Natural killer cell (primary cell): ENCODE measurements at regions not wholly inside any gene's neighbourhood (a gene's known extent, or its start where the extent isn't known, plus 50 kb on each side); places are given as distances from the start of the nearest gene placed in this dataset.

Experiments
- ATAC-seq, 3 donors: fragments of 150-1000 bp in 2 of 3; fragments of 200-7000 bp in 1 of 3; cut with Tn5 transposase; 1 replicate in 1 of 3; 2 replicates in 2 of 3; pipeline ENCODE4 v1.10.0; 2021; ENCODE audit warnings: mild to moderate bottlenecking in 2 of 3, moderate library complexity in 2 of 3
- DNase-seq, 2 donors: peaks; one replicate each; pipeline versions ENCODE4 v3.0.0 to v3.0.0-alpha.2; 2013 to 2021; ENCODE audit warnings: mixed read lengths in 1 of 2
- H3K27ac ChIP-seq: one replicate; pipeline ENCODE4 v1.5.1; 2013; ENCODE audit warnings: mild to moderate bottlenecking, low read length
- H3K27me3 ChIP-seq: one replicate; pipeline ENCODE4 v1.6.1; 2013; ENCODE audit warnings: low read length; ENCODE audit not compliant: control insufficient read depth, insufficient read depth
- H3K36me3 ChIP-seq: one replicate; pipeline ENCODE4 v1.6.1; 2013; ENCODE audit warnings: low read length; ENCODE audit not compliant: control insufficient read depth, insufficient read depth
- H3K4me1 ChIP-seq: one replicate; pipeline ENCODE4 v1.6.1; 2013; ENCODE audit warnings: low read length; ENCODE audit not compliant: control insufficient read depth, insufficient read depth
- H3K4me3 ChIP-seq: one replicate; pipeline ENCODE4 v1.5.1; 2013; ENCODE audit warnings: low read length
- H3K9me3 ChIP-seq: one replicate; pipeline ENCODE4 v1.6.1; 2013; ENCODE audit warnings: low read length; ENCODE audit not compliant: control insufficient read depth, insufficient read depth
- H3K27ac Mint-ChIP-seq, 2 donors: one replicate each; pipeline ENCODE4 v1.8.0; 2022; ENCODE audit warnings: mild to moderate bottlenecking in 2 of 2, mixed read lengths in 2 of 2, moderate library complexity in 1 of 2
- H3K27me3 Mint-ChIP-seq, 2 donors: one replicate each; pipeline ENCODE4 v1.8.0; 2022; ENCODE audit warnings: low read depth in 2 of 2, mixed read lengths in 2 of 2
- H3K36me3 Mint-ChIP-seq: one replicate; pipeline ENCODE4 v1.8.0; 2022; ENCODE audit warnings: mixed read lengths
- H3K4me1 Mint-ChIP-seq, 2 donors: one replicate each; pipeline ENCODE4 v1.8.0; 2022; ENCODE audit warnings: mixed read lengths in 2 of 2
- H3K4me3 Mint-ChIP-seq: one replicate; pipeline ENCODE4 v1.8.0; 2022; ENCODE audit warnings: mild to moderate bottlenecking, moderate library complexity, mixed read lengths
- H3K9me3 Mint-ChIP-seq, 2 donors: one replicate each; pipeline ENCODE4 v1.8.0; 2022; ENCODE audit warnings: mixed read lengths in 2 of 2
- CTCF ChIP-seq: fragments of 200-600 bp; IDR thresholded peaks from one replicate; pipeline ENCODE4 v1.8.0; 2022; ENCODE audit warnings: antibody characterized with exemption
- WGBS: methylation state at CpG from one replicate; pipeline ENCODE4 v1.1.7; 2013; ENCODE audit warnings: missing lambda C conversion rate; ENCODE audit not compliant: insufficient coverage; 5-methylcytosine and 5-hydroxymethylcytosine counted together
- intact Hi-C: fragments of 100-400 bp; cut with micrococcal nuclease; formaldehyde crosslinking; loops from one replicate; pipeline ENCODE4 v1.14.2; 2022

- no peak for TF ChIP-seq CTCF
- no peak overlapping the region for H3K27ac ChIP-seq
- Mint-ChIP-seq H3K27me3 (no peaks in the 10 kb centered on the region), H3K27ac (no peak overlapping the region), H3K36me3 (no peaks in the 10 kb centered on the region), H3K4me3 (no peak overlapping the region), H3K4me1 (no peaks in the 10 kb centered on the region), H3K9me3 (no peaks in the 10 kb centered on the region)
- H3K4me1 ChIP-seq, result no peaks in the 10 kb centered on the region
- no peak for DNase-seq
- no peaks in the 10 kb centered on the region for H3K27me3 ChIP-seq
- H3K4me3 ChIP-seq, result no peak overlapping the region
- no peak for ATAC-seq
- intact Hi-C loops, result no loop called here
- H3K36me3 ChIP-seq, result no peaks in the 10 kb centered on the region
- H3K9me3 ChIP-seq, result no peaks in the 10 kb centered on the region
- 81% methylated on average over 5 of the region's 5 CpGs for WGBS
These were observed 95.6 kb upstream of the STARD13 start for GRCh38 chr13:33381180-33381579.

- H3K27me3 ChIP-seq, result no peaks in the 10 kb centered on the region
- Mint-ChIP-seq H3K4me3 (no peak overlapping the region), H3K27me3 (no peaks in the 10 kb centered on the region), H3K27ac (no peak overlapping the region), H3K4me1 (no peaks in the 10 kb centered on the region), H3K9me3 (no peaks in the 10 kb centered on the region), H3K36me3 (no peaks in the 10 kb centered on the region)
- WGBS, result 94% methylated on average over 8 of the region's 8 CpGs
- H3K36me3 ChIP-seq, result no peaks in the 10 kb centered on the region
- H3K9me3 ChIP-seq, result no peaks in the 10 kb centered on the region
- intact Hi-C loops, result no loop called here
- no peak for TF ChIP-seq CTCF
- no peak for ATAC-seq
- H3K4me1 ChIP-seq, result no peaks in the 10 kb centered on the region
- DNase-seq, result no peak
- H3K27ac ChIP-seq, result no peak overlapping the region
- no peak overlapping the region for H3K4me3 ChIP-seq
These were observed 96.4 kb upstream of the STARD13 start for GRCh38 chr13:33381906-33382305.

- Histone ChIP-seq H3K4me3 (no peak overlapping the region), H3K36me3 (no peaks in the 10 kb centered on the region), H3K27ac (no peak overlapping the region), H3K4me1 (no peaks in the 10 kb centered on the region), H3K27me3 (no peaks in the 10 kb centered on the region), H3K9me3 (no peaks in the 10 kb centered on the region)
- no peaks in the 10 kb centered on the region for H3K27me3 Mint-ChIP-seq
- no peaks in the 10 kb centered on the region for H3K9me3 Mint-ChIP-seq
- DNase-seq (no peak), ATAC-seq (no peak)
- no peak for TF ChIP-seq CTCF
- no peak overlapping the region for H3K4me3 Mint-ChIP-seq
- H3K4me1 Mint-ChIP-seq, result no peaks in the 10 kb centered on the region
- intact Hi-C loops, result no loop called here
- H3K27ac Mint-ChIP-seq, result no peak overlapping the region
- 93% methylated on average over 11 of the region's 12 CpGs for WGBS
- H3K36me3 Mint-ChIP-seq, result no peaks in the 10 kb centered on the region
These were observed 98.4 kb upstream of the STARD13 start for GRCh38 chr13:33383724-33384577.
